Caco-2 (cell line): ENCODE measurements at regions not wholly inside any gene's neighbourhood (a gene's known extent, or its start where the extent isn't known, plus 50 kb on each side); places are given as distances from the start of the nearest gene placed in this dataset.

Experiments used
- BruUV-seq: library from RNA; stranded (reverse); fragments of 400-500 nt; replicated peaks from 2 replicates; lab custom pipeline; 2021; lab: Mats Ljungman, UMichigan
- CTCF ChIA-PET: fragments of 300-600 bp; sonication (Branson Sonifier 250); formaldehyde crosslinking; loops from one replicate; lab custom pipeline; 2022; ENCODE audit warnings: antibody characterized with exemption; lab: Charles Lee
- POLR2A ChIA-PET: fragments of 300-600 bp; sonication (Branson Sonifier 250); formaldehyde crosslinking; loops from one replicate; lab custom pipeline; 2022; ENCODE audit warnings: antibody characterized with exemption; lab: Charles Lee
- DNase-seq, 2 experiments: peaks; one replicate each; pipeline versions ENCODE4 v3.0.0 to v3.0.0-alpha.2; 2020 to 2022
- H3K27me3 ChIP-seq: replicated peaks from 2 replicates; pipeline ENCODE4 v1.6.0; 2011; ENCODE audit warnings: low read length; ENCODE audit not compliant: control insufficient read depth, insufficient read depth
- H3K36me3 ChIP-seq: 2 replicates; pipeline ENCODE4 v1.5.1; 2011; ENCODE audit warnings: low read length; ENCODE audit not compliant: control insufficient read depth, insufficient read depth
- H3K4me1 ChIP-seq: fragments of 250-450 bp; sonication (Bioruptor Pico); 2 replicates; pipeline ENCODE4 v1.5.1; 2020; ENCODE audit warnings: mild to moderate bottlenecking
- H3K4me3 ChIP-seq: 2 replicates; pipeline ENCODE4 v1.5.1; 2011; ENCODE audit warnings: low read depth, mild to moderate bottlenecking, control low read depth, low read length
- H3K9me3 ChIP-seq: fragments of 250-450 bp; sonication (Bioruptor Pico); 2 replicates; pipeline ENCODE4 v1.5.1; 2020; ENCODE audit warnings: mild to moderate bottlenecking, moderate library complexity
- H3K27ac Mint-ChIP-seq: one replicate; pipeline ENCODE4 v1.8.0; 2022; ENCODE audit warnings: mixed read lengths; ENCODE audit not compliant: unreplicated experiment
- H3K27me3 Mint-ChIP-seq: one replicate; pipeline ENCODE4 v1.8.0; 2022; ENCODE audit warnings: mixed read lengths; ENCODE audit not compliant: insufficient read depth, unreplicated experiment
- H3K36me3 Mint-ChIP-seq: one replicate; pipeline ENCODE4 v1.8.0; 2022; ENCODE audit warnings: mild to moderate bottlenecking, mixed read lengths; ENCODE audit not compliant: insufficient read depth, unreplicated experiment
- H3K4me1 Mint-ChIP-seq: one replicate; pipeline ENCODE4 v1.8.0; 2022; ENCODE audit warnings: low read depth, mixed read lengths; ENCODE audit not compliant: unreplicated experiment
- H3K4me3 Mint-ChIP-seq: one replicate; pipeline ENCODE4 v1.8.0; 2022; ENCODE audit warnings: mild to moderate bottlenecking, moderate library complexity, mixed read lengths; ENCODE audit not compliant: unreplicated experiment
- H3K9me3 Mint-ChIP-seq: one replicate; pipeline ENCODE4 v1.8.0; 2022; ENCODE audit warnings: mixed read lengths; ENCODE audit not compliant: unreplicated experiment
- CTCF ChIP-seq, 2 experiments: fragments of 200-600 bp in 1 of 2; IDR thresholded peaks; 1 replicate in 1 of 2; 2 replicates in 1 of 2; pipeline versions ENCODE4 v1.5.1 to v1.8.0; 2011 to 2022; ENCODE audit warnings: antibody characterized with exemption in 1 of 2, control low read depth in 1 of 2, inconsistent platforms in 1 of 2, low read depth in 1 of 2, low read length in 1 of 2, mild to moderate bottlenecking in 1 of 2, moderate library complexity in 1 of 2; ENCODE audit not compliant: insufficient read depth in 1 of 2, severe bottlenecking in 1 of 2, unreplicated experiment in 1 of 2
- intact Hi-C: fragments of 100-400 bp; cut with micrococcal nuclease; formaldehyde crosslinking; loops from one replicate; pipeline ENCODE4 v1.10.0; 2022; ENCODE audit not compliant: unreplicated experiment

GRCh38 chr4:14787894-14788293, 214.4 kb upstream of the CPEB2 start:
- intact Hi-C loops: no loop called here
- Histone ChIP-seq H3K9me3 (no peaks in the 10 kb centered on the region), H3K27me3 (no peaks in the 10 kb centered on the region), H3K4me3 (no peak overlapping the region), H3K4me1 (no peaks in the 10 kb centered on the region), H3K36me3 (no peaks in the 10 kb centered on the region)
- Mint-ChIP-seq H3K36me3 (no peaks in the 10 kb centered on the region), H3K27me3 (peaks cover 3% of the 10 kb centered on the region), H3K4me1 (no peaks in the 10 kb centered on the region), H3K4me3 (no peak overlapping the region), H3K27ac (no peak overlapping the region), H3K9me3 (no peaks in the 10 kb centered on the region)
- ChIA-PET POLR2A (no interaction called here), CTCF (no interaction called here)
- TF ChIP-seq CTCF (IDR thresholded peaks at IDR 0.05; ENCODE audit: insufficient read depth in 1 of 2, low read depth in 1 of 2, low read length in 1 of 2, severe bottlenecking in 1 of 2, unreplicated experiment in 1 of 2): no peak
- no TSS peak for BruUV-seq
- peak in 1 of 2 experiments; percentile 3 for DNase-seq

- no peaks in the 10 kb centered on the region for H3K36me3 ChIP-seq
- no peaks in the 10 kb centered on the region for H3K9me3 ChIP-seq
- H3K27me3 ChIP-seq: no peaks in the 10 kb centered on the region
- no TSS peak for BruUV-seq
- DNase-seq: no peak
- POLR2A ChIA-PET: no interaction called here
- H3K27me3 Mint-ChIP-seq: no peaks in the 10 kb centered on the region
- no peak for TF ChIP-seq CTCF (IDR thresholded peaks at IDR 0.05; ENCODE audit: insufficient read depth in 1 of 2, low read depth in 1 of 2, low read length in 1 of 2, severe bottlenecking in 1 of 2, unreplicated experiment in 1 of 2)
- no peaks in the 10 kb centered on the region for H3K4me1 Mint-ChIP-seq
- peaks cover 6% of the 10 kb centered on the region for H3K9me3 Mint-ChIP-seq
- H3K4me3 Mint-ChIP-seq: no peak overlapping the region
- no peaks in the 10 kb centered on the region for H3K36me3 Mint-ChIP-seq
- intact Hi-C loops: no loop called here
- CTCF ChIA-PET: no interaction called here
- H3K4me1 ChIP-seq: no peaks in the 10 kb centered on the region
- no peak overlapping the region for H3K4me3 ChIP-seq
- no peak overlapping the region for H3K27ac Mint-ChIP-seq
Measured at GRCh38 chr4:14790494-14790893, 211.8 kb upstream of the CPEB2 start.

- H3K4me1 Mint-ChIP-seq: no peaks in the 10 kb centered on the region
- DNase-seq: no peak
- no peaks in the 10 kb centered on the region for H3K36me3 Mint-ChIP-seq
- POLR2A ChIA-PET: no interaction called here
- H3K4me1 ChIP-seq: no peaks in the 10 kb centered on the region
- H3K27me3 Mint-ChIP-seq: no peaks in the 10 kb centered on the region
- no peak overlapping the region for H3K4me3 Mint-ChIP-seq
- H3K36me3 ChIP-seq: no peaks in the 10 kb centered on the region
- CTCF ChIA-PET: no interaction called here
- intact Hi-C loops: no loop called here
- TF ChIP-seq CTCF (IDR thresholded peaks at IDR 0.05; ENCODE audit: insufficient read depth in 1 of 2, low read depth in 1 of 2, low read length in 1 of 2, severe bottlenecking in 1 of 2, unreplicated experiment in 1 of 2): no peak
- H3K9me3 Mint-ChIP-seq: peaks cover 21% of the 10 kb centered on the region
- H3K27me3 ChIP-seq: no peaks in the 10 kb centered on the region
- no TSS peak for BruUV-seq
- no peaks in the 10 kb centered on the region for H3K9me3 ChIP-seq
- no peak overlapping the region for H3K27ac Mint-ChIP-seq
- H3K4me3 ChIP-seq: no peak overlapping the region
Measured at GRCh38 chr4:14792702-14793227, 209.5 kb upstream of the CPEB2 start.
